Naive thymus-derived CD4-positive, alpha-beta T cell (primary cell): ENCODE measurements at regions not wholly inside any gene's neighbourhood (a gene's known extent, or its start where the extent isn't known, plus 50 kb on each side); places are given as distances from the start of the nearest gene placed in this dataset.

Experiments used
- ATAC-seq: fragments of 150-1000 bp; cut with Tn5 transposase; 2 replicates; pipeline ENCODE4 v1.10.0; 2021; ENCODE audit warnings: mild to moderate bottlenecking, moderate library complexity
- CTCF ChIA-PET: fragments of 350-600 bp; sonication (Branson Sonifier 250); formaldehyde crosslinking; loops from one replicate; lab custom pipeline; 2021; ENCODE audit warnings: antibody characterized with exemption; lab: Charles Lee
- POLR2A ChIA-PET: fragments of 350-600 bp; sonication (Branson Sonifier 250); formaldehyde crosslinking; loops from one replicate; lab custom pipeline; 2021; ENCODE audit warnings: antibody characterized with exemption, inconsistent platforms; lab: Charles Lee
- DNase-seq, 9 donors: peaks; one replicate each; pipeline versions ENCODE4 v3.0.0 to v3.0.0-alpha.2; 2020 to 2022; ENCODE audit warnings: mixed read lengths in 1 of 9
- H3K27ac ChIP-seq: one replicate; pipeline ENCODE4 v1.7.0; 2013; ENCODE audit warnings: mild to moderate bottlenecking, low read depth, low read length, moderate library complexity
- H3K27me3 ChIP-seq, 2 donors: one replicate each; pipeline ENCODE4 v1.7.0; 2013; ENCODE audit warnings: low read length in 2 of 2, mild to moderate bottlenecking in 2 of 2, moderate library complexity in 2 of 2; ENCODE audit not compliant: control insufficient read depth in 2 of 2, insufficient read depth in 2 of 2
- H3K36me3 ChIP-seq, 3 experiments: 1 replicate in 2 of 3; 2 replicates in 1 of 3; pipeline ENCODE4 v1.7.0; 2013; ENCODE audit warnings: low read length in 3 of 3, mild to moderate bottlenecking in 3 of 3, moderate library complexity in 1 of 3; ENCODE audit not compliant: insufficient read depth in 3 of 3, control insufficient read depth in 2 of 3
- H3K4me1 ChIP-seq, 2 donors: one replicate each; pipeline ENCODE4 v1.7.0; 2013; ENCODE audit warnings: low read length in 2 of 2, mild to moderate bottlenecking in 2 of 2, moderate library complexity in 1 of 2; ENCODE audit not compliant: control insufficient read depth in 2 of 2, insufficient read depth in 2 of 2
- H3K4me3 ChIP-seq: 2 replicates; pipeline ENCODE4 v1.7.0; 2013; ENCODE audit warnings: mild to moderate bottlenecking, low read length
- H3K9me3 ChIP-seq, 3 experiments: 1 replicate in 2 of 3; 2 replicates in 1 of 3; pipeline ENCODE4 v1.7.0; 2013; ENCODE audit warnings: low read length in 3 of 3; ENCODE audit not compliant: control insufficient read depth in 2 of 3
- H3K27ac Mint-ChIP-seq, 9 donors: one replicate each; pipeline ENCODE4 v1.8.0; 2020 to 2022; ENCODE audit warnings: mixed read lengths in 9 of 9, mild to moderate bottlenecking in 8 of 9, moderate library complexity in 5 of 9, inconsistent platforms in 2 of 9
- H3K27me3 Mint-ChIP-seq, 5 donors: one replicate each; pipeline ENCODE4 v1.8.0; 2021 to 2022; ENCODE audit warnings: mixed read lengths in 5 of 5, mild to moderate bottlenecking in 1 of 5
- H3K36me3 Mint-ChIP-seq, 5 donors: one replicate each; pipeline ENCODE4 v1.8.0; 2020 to 2022; ENCODE audit warnings: mixed read lengths in 5 of 5, mild to moderate bottlenecking in 3 of 5, inconsistent platforms in 1 of 5
- H3K4me1 Mint-ChIP-seq, 7 donors: one replicate each; pipeline ENCODE4 v1.8.0; 2020 to 2022; ENCODE audit warnings: mixed read lengths in 7 of 7, mild to moderate bottlenecking in 3 of 7, inconsistent platforms in 1 of 7
- H3K4me3 Mint-ChIP-seq, 10 donors: one replicate each; pipeline ENCODE4 v1.8.0; 2020 to 2022; ENCODE audit warnings: mild to moderate bottlenecking in 10 of 10, mixed read lengths in 10 of 10, moderate library complexity in 6 of 10, inconsistent platforms in 2 of 10
- H3K9me3 Mint-ChIP-seq, 11 donors: one replicate each; pipeline ENCODE4 v1.8.0; 2020 to 2022; ENCODE audit warnings: mixed read lengths in 11 of 11, mild to moderate bottlenecking in 4 of 11, inconsistent platforms in 1 of 11, moderate library complexity in 1 of 11
- intact Hi-C, 2 donors: fragments of 100-400 bp; cut with micrococcal nuclease; formaldehyde crosslinking; loops; one replicate each; pipeline ENCODE4 v1.15.1; 2023

DNA sequence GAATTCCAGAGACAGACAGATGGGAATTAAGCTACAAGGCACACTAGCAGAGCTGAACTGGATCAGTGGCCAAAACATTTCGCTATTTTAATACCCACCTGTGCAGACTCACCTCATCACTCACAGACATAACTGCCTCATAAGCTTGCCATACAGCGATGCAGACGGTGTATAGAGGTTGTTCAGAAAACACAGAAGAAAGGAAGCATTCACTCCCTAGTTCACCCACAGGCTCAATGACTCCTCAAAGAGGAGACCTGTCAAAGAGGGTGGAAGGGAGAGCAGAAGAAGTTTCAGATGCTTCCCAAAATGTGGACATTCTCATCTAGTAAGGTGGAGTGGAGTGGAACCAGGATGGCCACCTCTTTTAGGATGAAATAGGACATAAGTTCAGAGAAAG is 81.7 kb upstream of the SPHKAP start:
- Histone ChIP-seq H3K36me3 (no peaks in the 10 kb centered on the region), H3K4me1 (no peaks in the 10 kb centered on the region), H3K4me3 (no peak overlapping the region), H3K9me3 (no peaks in the 10 kb centered on the region), H3K27me3 (no peaks in the 10 kb centered on the region), H3K27ac (no peak overlapping the region)
- Mint-ChIP-seq H3K9me3 (peaks cover 3 to 32% (median 9%) of the 10 kb centered on the region in 11 donors), H3K36me3 (no peaks in the 10 kb centered on the region), H3K4me1 (no peaks in the 10 kb centered on the region), H3K27me3 (no peaks in the 10 kb centered on the region), H3K27ac (no peak overlapping the region), H3K4me3 (no peak overlapping the region)
- CTCF ChIA-PET = no interaction called here
- intact Hi-C loops = no loop called here
- no peak for DNase-seq
- no peak for ATAC-seq
- POLR2A ChIA-PET = no interaction called here

DNA sequence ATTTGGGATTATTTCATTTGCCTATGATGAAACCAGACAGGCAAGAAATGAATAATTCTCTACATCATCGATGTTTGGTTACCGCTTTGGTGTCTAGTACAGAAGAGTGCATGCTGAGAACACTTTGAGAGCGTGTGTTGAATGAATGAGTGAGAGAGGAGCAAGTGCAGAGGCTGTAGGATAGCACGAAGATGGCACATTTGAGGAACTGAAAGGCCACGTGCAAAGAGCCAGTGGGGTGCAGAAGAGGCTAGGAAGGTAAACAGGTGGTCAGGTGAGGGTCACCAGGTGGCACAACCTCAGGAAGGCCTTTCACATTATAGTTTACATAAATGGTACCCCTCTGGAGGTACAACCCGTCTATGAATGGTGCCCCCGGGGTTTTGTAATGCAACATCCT is 80.1 kb upstream of the SPHKAP start:
- POLR2A ChIA-PET = no interaction called here

DNA sequence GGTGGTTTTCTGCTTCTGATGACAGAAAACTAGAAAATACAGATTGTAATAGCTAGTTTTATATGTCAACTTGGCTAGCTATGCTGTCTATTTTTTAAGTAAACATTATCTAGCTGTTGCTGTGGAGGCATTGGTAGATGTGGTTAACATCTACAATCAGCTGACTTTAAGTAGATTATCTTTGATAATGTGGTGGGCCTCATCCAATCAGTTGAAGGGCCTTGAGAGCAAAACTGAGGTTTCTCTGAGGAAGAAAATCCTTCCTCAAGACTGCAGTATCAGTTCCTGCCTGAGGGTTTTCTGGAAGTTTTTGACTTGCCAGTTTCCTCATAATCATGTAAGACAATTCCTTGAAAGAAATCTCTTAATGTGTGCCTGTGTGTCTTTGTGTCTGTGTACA is 75.9 kb upstream of the SPHKAP start:
- Mint-ChIP-seq H3K4me1 (no peaks in the 10 kb centered on the region), H3K27ac (no peak overlapping the region), H3K27me3 (no peaks in the 10 kb centered on the region), H3K9me3 (peaks cover 1 to 26% (median 7%) of the 10 kb centered on the region in 11 donors), H3K4me3 (no peak overlapping the region), H3K36me3 (no peaks in the 10 kb centered on the region)
- no peaks in the 10 kb centered on the region for H3K9me3 ChIP-seq
- CTCF ChIA-PET = no interaction called here
- ATAC-seq = no peak
- H3K36me3 ChIP-seq = no peaks in the 10 kb centered on the region
- POLR2A ChIA-PET = no interaction called here
- H3K27ac ChIP-seq = no peak overlapping the region
- H3K27me3 ChIP-seq = no peaks in the 10 kb centered on the region
- no peak overlapping the region for H3K4me3 ChIP-seq
- intact Hi-C loops = no loop called here
- no peak for DNase-seq
- H3K4me1 ChIP-seq = no peaks in the 10 kb centered on the region

More for the DNA sequence above, 80.1 kb upstream of the SPHKAP start:
- no peaks in the 10 kb centered on the region for H3K36me3 ChIP-seq
- Mint-ChIP-seq H3K27me3 (no peaks in the 10 kb centered on the region), H3K4me3 (no peak overlapping the region), H3K9me3 (peaks cover 2 to 26% (median 8%) of the 10 kb centered on the region in 11 donors), H3K27ac (no peak overlapping the region), H3K36me3 (no peaks in the 10 kb centered on the region), H3K4me1 (no peaks in the 10 kb centered on the region)
- H3K27me3 ChIP-seq = no peaks in the 10 kb centered on the region
- H3K4me1 ChIP-seq = no peaks in the 10 kb centered on the region
- intact Hi-C loops = no loop called here
- DNase-seq (no peak), ATAC-seq (no peak)
- CTCF ChIA-PET = no interaction called here
- H3K9me3 ChIP-seq = no peaks in the 10 kb centered on the region
- no peak overlapping the region for H3K4me3 ChIP-seq
- no peak overlapping the region for H3K27ac ChIP-seq

DNA sequence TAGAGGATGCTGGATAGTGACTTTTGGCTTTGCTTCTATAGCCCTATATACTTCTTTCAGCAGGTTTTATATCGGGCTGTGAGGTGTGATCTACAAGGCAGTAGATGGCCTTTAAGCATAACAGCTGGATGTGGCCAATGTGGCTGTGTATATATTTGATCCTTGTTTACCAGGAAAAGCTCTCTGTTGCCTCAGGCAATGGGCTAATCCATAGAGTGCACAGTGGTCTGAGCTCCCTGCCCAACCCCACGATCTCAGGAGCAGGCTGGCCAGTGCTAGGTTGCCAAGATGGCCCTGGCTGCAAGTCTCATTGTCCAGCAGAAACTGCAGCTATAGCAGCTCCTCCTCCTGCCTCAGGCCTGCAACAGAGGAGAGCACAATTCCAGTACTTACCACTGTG is 72.3 kb upstream of the SPHKAP start:
- Mint-ChIP-seq H3K27ac (no peak overlapping the region), H3K9me3 (peaks cover 0 to 14% (median 2%) of the 10 kb centered on the region in 11 donors)
- ATAC-seq = no peak

DNA sequence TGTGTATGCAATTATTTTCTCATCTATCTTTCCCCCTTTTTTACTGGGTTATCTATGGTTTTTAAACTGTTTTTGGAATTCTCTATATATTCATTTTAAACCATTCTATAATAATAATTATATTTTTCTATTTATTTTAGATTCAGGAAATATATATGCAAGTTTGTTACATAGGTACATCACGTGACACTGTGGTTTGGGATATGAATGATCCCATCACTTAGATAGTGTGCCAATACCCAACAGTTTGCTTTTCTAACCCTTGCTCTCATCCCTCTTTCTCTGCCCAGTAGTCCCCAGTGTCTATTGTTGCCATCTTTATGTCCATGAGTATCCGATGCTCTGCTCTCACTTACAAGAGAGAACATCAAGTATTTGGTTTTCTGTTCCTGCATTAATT is 65.8 kb upstream of the SPHKAP start:
- Mint-ChIP-seq H3K4me3 (no peak overlapping the region), H3K4me1 (no peaks in the 10 kb centered on the region), H3K36me3 (no peaks in the 10 kb centered on the region), H3K9me3 (peaks cover 0 to 24% (median 3%) of the 10 kb centered on the region in 11 donors), H3K27ac (no peak overlapping the region), H3K27me3 (no peaks in the 10 kb centered on the region)
- ChIA-PET POLR2A (no interaction called here), CTCF (no interaction called here)
- Histone ChIP-seq H3K4me3 (no peak overlapping the region), H3K9me3 (peaks cover 0 to 7% (median 0%) of the 10 kb centered on the region in 3 experiments), H3K36me3 (no peaks in the 10 kb centered on the region), H3K27ac (no peak overlapping the region), H3K4me1 (no peaks in the 10 kb centered on the region), H3K27me3 (no peaks in the 10 kb centered on the region)
- intact Hi-C loops = no loop called here
- ATAC-seq = no peak
- no peak for DNase-seq

More for the DNA sequence above, 72.3 kb upstream of the SPHKAP start:
- Histone ChIP-seq H3K36me3 (no peaks in the 10 kb centered on the region), H3K27me3 (no peaks in the 10 kb centered on the region), H3K9me3 (peaks cover 0 to 7% (median 0%) of the 10 kb centered on the region in 3 experiments), H3K4me3 (no peak overlapping the region), H3K27ac (no peak overlapping the region), H3K4me1 (no peaks in the 10 kb centered on the region)
- Mint-ChIP-seq H3K4me1 (no peaks in the 10 kb centered on the region), H3K36me3 (no peaks in the 10 kb centered on the region), H3K27me3 (no peaks in the 10 kb centered on the region), H3K4me3 (no peak overlapping the region)
- ChIA-PET POLR2A (no interaction called here), CTCF (no interaction called here)
- DNase-seq = no peak
- intact Hi-C loops = no loop called here

DNA sequence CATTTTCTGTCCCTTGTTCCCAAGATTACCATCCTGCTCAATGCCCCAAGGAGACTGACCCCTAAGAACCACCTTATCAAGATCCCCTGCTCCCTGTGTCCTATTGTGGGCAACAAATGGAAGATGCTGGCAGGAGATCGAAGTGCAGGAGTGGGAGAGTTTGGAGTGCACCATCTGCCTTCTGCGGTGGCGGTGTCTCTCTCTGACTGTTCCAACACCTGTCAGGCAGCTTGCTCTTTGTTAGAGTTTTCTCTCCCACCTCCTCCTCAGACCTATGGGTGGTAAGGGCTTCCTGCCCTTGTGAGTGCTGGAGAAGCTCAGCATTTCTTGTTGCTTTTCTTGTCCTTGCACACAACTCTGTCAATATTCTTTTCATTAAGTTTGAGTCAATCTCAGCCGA is 64.1 kb upstream of the SPHKAP start:
- Mint-ChIP-seq H3K9me3 (peaks cover 0 to 26% (median 3%) of the 10 kb centered on the region in 11 donors), H3K27me3 (no peaks in the 10 kb centered on the region), H3K4me1 (no peaks in the 10 kb centered on the region), H3K36me3 (no peaks in the 10 kb centered on the region), H3K4me3 (no peak overlapping the region), H3K27ac (no peak overlapping the region)
- Histone ChIP-seq H3K4me3 (no peak overlapping the region), H3K9me3 (no peaks in the 10 kb centered on the region), H3K36me3 (no peaks in the 10 kb centered on the region), H3K27me3 (no peaks in the 10 kb centered on the region), H3K4me1 (no peaks in the 10 kb centered on the region), H3K27ac (no peak overlapping the region)
- POLR2A ChIA-PET = no interaction called here
- ATAC-seq (no peak), DNase-seq (no peak)
- CTCF ChIA-PET = no interaction called here
- intact Hi-C loops = no loop called here

DNA sequence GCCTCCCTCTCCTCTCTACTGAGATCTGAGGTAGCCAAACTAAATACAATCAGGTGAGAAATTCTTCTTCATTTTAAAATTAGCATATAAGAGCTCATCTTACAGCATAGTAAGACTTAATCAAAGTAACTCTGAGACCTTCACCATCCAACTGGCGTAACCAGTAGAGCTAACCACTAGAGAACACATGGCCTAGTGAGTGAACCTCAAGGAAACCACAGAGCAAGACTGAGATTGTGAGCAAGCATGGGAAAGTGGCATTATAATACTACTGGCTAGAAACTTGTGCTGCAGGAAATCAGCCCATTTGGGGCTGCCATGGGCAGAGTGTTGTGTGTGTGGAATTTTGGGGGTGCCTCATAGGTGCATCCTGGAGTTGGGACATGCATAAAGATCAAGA is 61.1 kb upstream of the SPHKAP start:
- Histone ChIP-seq H3K4me1 (no peaks in the 10 kb centered on the region), H3K27me3 (no peaks in the 10 kb centered on the region), H3K27ac (no peak overlapping the region), H3K9me3 (no peaks in the 10 kb centered on the region), H3K4me3 (no peak overlapping the region), H3K36me3 (no peaks in the 10 kb centered on the region)
- Mint-ChIP-seq H3K27ac (peak overlapping the region in 1 of 9 donors; percentile 20), H3K4me1 (no peaks in the 10 kb centered on the region), H3K36me3 (no peaks in the 10 kb centered on the region), H3K27me3 (no peaks in the 10 kb centered on the region), H3K9me3 (peaks cover 0 to 13% (median 2%) of the 10 kb centered on the region in 11 donors), H3K4me3 (no peak overlapping the region)
- ChIA-PET POLR2A (no interaction called here), CTCF (no interaction called here)
- intact Hi-C loops = no loop called here
- no peak for DNase-seq
- no peak for ATAC-seq
